ENCODE measurements at regions not wholly inside any gene's neighbourhood (a gene's known extent, or its start where the extent isn't known, plus 50 kb on each side); places are given as distances from the start of the nearest gene placed in this dataset.

GRCh38 chr9:126160067-126160853, 166.4 kb upstream of the MVB12B start:
- Histone ChIP-seq H3K9me1 (ENCODE audit: control insufficient read depth, extremely low read depth, insufficient read depth, low read length) (no peaks in the 10 kb centered on the region), H3K4me2 (ENCODE audit: control insufficient read depth, extremely low read depth, insufficient read depth, low read depth, low read length) (no peak overlapping the region), H4K20me1 (ENCODE audit: control insufficient read depth, extremely low read depth, insufficient read depth, low read length) (no peaks in the 10 kb centered on the region), H3K79me2 (ENCODE audit: control insufficient read depth, insufficient read depth, low read length) (no peaks in the 10 kb centered on the region), H3K9ac (ENCODE audit: control insufficient read depth, extremely low read depth, insufficient read depth, low read length) (no peak overlapping the region), H3K4me1 (ENCODE audit: control insufficient read depth, extremely low read depth, insufficient read depth, low read length) (no peaks in the 10 kb centered on the region), H3K9me3 (ENCODE audit: control insufficient read depth, low read depth, low read length) (no peaks in the 10 kb centered on the region), H3K36me3 (ENCODE audit: control insufficient read depth in 2 of 2, extremely low read depth in 1 of 2, insufficient read depth in 2 of 2, low read length in 2 of 2) (no peaks in the 10 kb centered on the region), H3K27me3 (ENCODE audit: control insufficient read depth, extremely low read depth, insufficient read depth, low read length) (peaks cover 4% of the 10 kb centered on the region), H3K4me3 (ENCODE audit: control insufficient read depth in 2 of 3, extremely low read depth in 1 of 3, insufficient read depth in 2 of 3, low read depth in 1 of 3, low read length in 3 of 3) (no peak overlapping the region), H2AFZ (ENCODE audit: control insufficient read depth, low read length) (no peak overlapping the region), H3K27ac (ENCODE audit: control insufficient read depth, insufficient read depth, low read length) (no peak overlapping the region)
- TF ChIP-seq CTCF (optimal IDR thresholded peaks at IDR 0.05 in 1 of 3, IDR thresholded peaks at IDR 0.05 in 1 of 3, conservative IDR thresholded peaks at IDR 0.05 in 1 of 3; ENCODE audit: extremely low read depth in 1 of 3, insufficient read depth in 2 of 3, low read length in 3 of 3) = no peak
- dilution Hi-C loops (cut with MboI; ENCODE audit: extremely low pct_ligation_motif_present, low sequenced_read_pairs) = no loop called here
- FAIRE-seq = no peak
- no peak for DNase-seq (ENCODE audit: low read depth, low spot score)

- H3K79me2 ChIP-seq (ENCODE audit: control insufficient read depth, insufficient read depth, low read length) = no peaks in the 10 kb centered on the region
- H3K9ac ChIP-seq (ENCODE audit: control insufficient read depth, extremely low read depth, insufficient read depth, low read length) = no peak overlapping the region
- no peak overlapping the region for H3K4me2 ChIP-seq (ENCODE audit: control insufficient read depth, extremely low read depth, insufficient read depth, low read depth, low read length)
- no peak overlapping the region for H3K4me3 ChIP-seq (ENCODE audit: control insufficient read depth in 2 of 3, extremely low read depth in 1 of 3, insufficient read depth in 2 of 3, low read depth in 1 of 3, low read length in 3 of 3)
- no peak overlapping the region for H2AFZ ChIP-seq (ENCODE audit: control insufficient read depth, low read length)
- dilution Hi-C loops (cut with MboI; ENCODE audit: extremely low pct_ligation_motif_present, low sequenced_read_pairs) = no loop called here
- H3K4me1 ChIP-seq (ENCODE audit: control insufficient read depth, extremely low read depth, insufficient read depth, low read length) = no peaks in the 10 kb centered on the region
- H3K27ac ChIP-seq (ENCODE audit: control insufficient read depth, insufficient read depth, low read length) = no peak overlapping the region
- H3K36me3 ChIP-seq (ENCODE audit: control insufficient read depth in 2 of 2, extremely low read depth in 1 of 2, insufficient read depth in 2 of 2, low read length in 2 of 2) = no peaks in the 10 kb centered on the region
- no peaks in the 10 kb centered on the region for H3K9me1 ChIP-seq (ENCODE audit: control insufficient read depth, extremely low read depth, insufficient read depth, low read length)
- peaks cover 4% of the 10 kb centered on the region for H3K27me3 ChIP-seq (ENCODE audit: control insufficient read depth, extremely low read depth, insufficient read depth, low read length)
- DNase-seq (ENCODE audit: low read depth, low spot score) (no peak), FAIRE-seq (no peak)
- H4K20me1 ChIP-seq (ENCODE audit: control insufficient read depth, extremely low read depth, insufficient read depth, low read length) = no peaks in the 10 kb centered on the region
- no peak for TF ChIP-seq CTCF (optimal IDR thresholded peaks at IDR 0.05 in 1 of 3, IDR thresholded peaks at IDR 0.05 in 1 of 3, conservative IDR thresholded peaks at IDR 0.05 in 1 of 3; ENCODE audit: extremely low read depth in 1 of 3, insufficient read depth in 2 of 3, low read length in 3 of 3)
- H3K9me3 ChIP-seq (ENCODE audit: control insufficient read depth, low read depth, low read length) = no peaks in the 10 kb centered on the region
These were observed 165.7 kb upstream of the MVB12B start for GRCh38 chr9:126160854-126161329.
